Left ventricle myocardium inferior (tissue), 1 donor: ENCODE measurements at regions not wholly inside any gene's neighbourhood (a gene's known extent, or its start where the extent isn't known, plus 50 kb on each side); places are given as distances from the start of the nearest gene placed in this dataset.

Source experiments
- DNase-seq: peaks from one replicate; pipeline ENCODE4 v3.0.0-alpha.2; 2020
- H3K27ac ChIP-seq: fragments of 200-600 bp; replicated peaks from 2 replicates; pipeline ENCODE4 v1.8.0; 2021
- H3K27me3 ChIP-seq: fragments of 200-600 bp; 2 replicates; pipeline ENCODE4 v1.8.0; 2021; ENCODE audit warnings: low read depth
- H3K36me3 ChIP-seq: fragments of 200-600 bp; 2 replicates; pipeline ENCODE4 v1.8.0; 2021
- H3K4me1 ChIP-seq: fragments of 200-600 bp; 2 replicates; pipeline ENCODE4 v1.8.0; 2021
- H3K4me3 ChIP-seq: fragments of 200-600 bp; 2 replicates; pipeline ENCODE4 v1.8.0; 2021; ENCODE audit warnings: mild to moderate bottlenecking, moderate library complexity
- H3K9me3 ChIP-seq: fragments of 200-600 bp; replicated peaks from 2 replicates; pipeline ENCODE4 v1.8.0; 2021
- intact Hi-C: fragments of 100-400 bp; cut with micrococcal nuclease; formaldehyde crosslinking; loops from one replicate; pipeline ENCODE4 v1.11.0; 2022
- TF ChIP-seq, protein P1 (sequence below): fragments of 200-600 bp; IDR thresholded peaks from 2 replicates; pipeline ENCODE4 v1.8.0; 2021; ENCODE audit warnings: antibody characterized with exemption, mild to moderate bottlenecking, borderline replicate concordance
- donor health status: DM: no; HTN: yes; CAD: no; lungs with severe emphysema.

DNA sequence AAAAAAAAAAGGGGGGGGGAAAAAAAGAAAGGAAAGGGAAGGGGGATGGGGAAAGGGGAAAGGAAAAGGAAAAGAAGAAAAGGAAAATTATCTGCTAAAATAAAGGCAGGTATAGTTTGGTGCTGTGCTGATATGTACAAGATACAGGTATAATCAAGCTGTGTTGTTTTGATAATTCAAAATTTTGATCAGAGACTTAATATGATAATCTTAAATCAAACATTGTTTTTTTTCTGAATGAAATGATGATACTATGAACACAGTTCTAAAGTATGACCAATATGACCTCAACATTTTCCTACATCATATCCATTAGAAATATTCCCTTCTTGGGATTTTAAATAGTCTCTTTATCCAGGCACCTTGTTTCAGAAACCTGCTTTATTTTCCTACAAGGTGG lies 115.6 kb upstream of the TRPM3 start:
- no peak overlapping the region for H3K4me3 ChIP-seq
- DNase-seq: no peak
- no peaks in the 10 kb centered on the region for H3K36me3 ChIP-seq
- TF ChIP-seq, protein P1, sequence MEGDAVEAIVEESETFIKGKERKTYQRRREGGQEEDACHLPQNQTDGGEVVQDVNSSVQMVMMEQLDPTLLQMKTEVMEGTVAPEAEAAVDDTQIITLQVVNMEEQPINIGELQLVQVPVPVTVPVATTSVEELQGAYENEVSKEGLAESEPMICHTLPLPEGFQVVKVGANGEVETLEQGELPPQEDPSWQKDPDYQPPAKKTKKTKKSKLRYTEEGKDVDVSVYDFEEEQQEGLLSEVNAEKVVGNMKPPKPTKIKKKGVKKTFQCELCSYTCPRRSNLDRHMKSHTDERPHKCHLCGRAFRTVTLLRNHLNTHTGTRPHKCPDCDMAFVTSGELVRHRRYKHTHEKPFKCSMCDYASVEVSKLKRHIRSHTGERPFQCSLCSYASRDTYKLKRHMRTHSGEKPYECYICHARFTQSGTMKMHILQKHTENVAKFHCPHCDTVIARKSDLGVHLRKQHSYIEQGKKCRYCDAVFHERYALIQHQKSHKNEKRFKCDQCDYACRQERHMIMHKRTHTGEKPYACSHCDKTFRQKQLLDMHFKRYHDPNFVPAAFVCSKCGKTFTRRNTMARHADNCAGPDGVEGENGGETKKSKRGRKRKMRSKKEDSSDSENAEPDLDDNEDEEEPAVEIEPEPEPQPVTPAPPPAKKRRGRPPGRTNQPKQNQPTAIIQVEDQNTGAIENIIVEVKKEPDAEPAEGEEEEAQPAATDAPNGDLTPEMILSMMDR: no peak
- intact Hi-C loops: no loop called here
- H3K27ac ChIP-seq: no peak overlapping the region
- H3K4me1 ChIP-seq: no peaks in the 10 kb centered on the region
- H3K9me3 ChIP-seq: no peaks in the 10 kb centered on the region
- no peaks in the 10 kb centered on the region for H3K27me3 ChIP-seq

DNA sequence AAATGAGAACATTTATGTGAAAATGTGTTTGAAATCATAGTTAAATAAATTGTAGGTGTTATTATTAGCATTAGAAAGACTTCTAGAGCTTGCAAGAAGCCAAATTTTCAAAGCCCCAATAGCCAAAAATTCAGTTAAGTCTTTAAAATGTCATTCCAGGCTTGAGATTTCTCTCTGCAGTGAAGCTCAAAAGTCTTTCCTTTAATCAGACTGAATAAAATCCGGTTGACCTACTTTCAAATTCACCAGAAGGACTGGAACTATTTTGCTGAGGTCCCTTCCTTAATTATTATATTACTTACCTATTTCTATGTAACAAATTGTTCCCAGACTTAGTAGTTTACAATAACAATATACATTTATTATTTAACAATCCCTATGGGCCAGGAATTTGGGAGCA lies 112.2 kb upstream of the TRPM3 start:
- H3K27me3 ChIP-seq: no peaks in the 10 kb centered on the region
- H3K9me3 ChIP-seq: no peaks in the 10 kb centered on the region
- no peak for DNase-seq
- TF ChIP-seq, protein P1: no peak
- intact Hi-C loops: no loop called here
- H3K27ac ChIP-seq: no peak overlapping the region
- no peak overlapping the region for H3K4me3 ChIP-seq
- H3K36me3 ChIP-seq: no peaks in the 10 kb centered on the region
- no peaks in the 10 kb centered on the region for H3K4me1 ChIP-seq

DNA sequence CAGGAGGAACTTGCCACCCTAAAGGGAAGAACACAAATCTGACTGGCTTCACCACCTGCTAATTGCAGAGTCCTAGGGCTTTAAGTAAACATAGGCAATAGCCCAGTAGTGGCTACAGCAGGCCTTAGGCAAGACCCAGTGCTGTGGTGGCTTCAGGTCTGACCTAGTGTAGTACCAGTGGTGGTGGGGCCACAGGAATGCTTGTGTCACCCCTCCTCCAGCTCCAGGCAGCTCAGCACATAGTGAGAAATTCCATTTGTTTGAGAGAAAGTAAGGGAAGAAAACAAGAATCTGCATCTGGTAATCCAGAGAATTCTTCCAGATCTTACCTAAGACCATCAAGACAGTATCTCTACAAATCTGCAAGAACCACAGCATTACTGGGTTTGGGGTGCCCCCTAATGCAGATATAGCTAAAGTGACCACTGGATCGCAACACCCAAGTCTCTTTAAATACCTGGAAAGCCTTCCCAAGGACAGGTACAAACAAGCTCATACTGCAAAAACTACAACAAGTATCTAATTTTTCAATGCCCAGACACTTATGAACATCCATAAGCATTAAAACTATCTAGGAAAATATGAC lies 102.6 kb upstream of the TRPM3 start:
- H3K4me3 ChIP-seq: no peak overlapping the region
- intact Hi-C loops: no loop called here
- TF ChIP-seq, protein P1: no peak
- no peak for DNase-seq
- no peaks in the 10 kb centered on the region for H3K36me3 ChIP-seq
- H3K9me3 ChIP-seq: no peaks in the 10 kb centered on the region
- no peaks in the 10 kb centered on the region for H3K27me3 ChIP-seq
- H3K4me1 ChIP-seq: no peaks in the 10 kb centered on the region
- H3K27ac ChIP-seq: no peak overlapping the region

DNA sequence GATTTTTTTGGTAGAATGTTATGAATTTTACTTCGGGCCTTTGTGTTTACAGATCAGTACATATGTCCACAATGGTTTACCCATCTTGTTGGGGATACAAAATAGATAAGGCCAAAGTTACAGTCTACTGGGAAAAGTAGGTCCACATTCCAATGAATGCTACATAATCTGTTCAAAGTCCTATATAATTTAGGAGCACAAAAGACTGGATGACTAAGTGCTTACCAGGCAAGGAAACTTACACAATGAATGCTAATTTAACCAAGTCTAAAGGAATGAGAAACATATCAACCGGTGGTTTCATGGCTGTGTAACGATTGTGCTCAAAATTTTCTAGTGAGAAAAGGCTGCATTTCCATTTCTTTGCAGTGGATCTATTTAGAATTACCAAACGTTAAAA lies 97.4 kb upstream of the TRPM3 start:
- TF ChIP-seq, protein P1: no peak
- intact Hi-C loops: no loop called here
- H3K27ac ChIP-seq: no peak overlapping the region
- no peaks in the 10 kb centered on the region for H3K27me3 ChIP-seq
- no peak for DNase-seq
- H3K9me3 ChIP-seq: peaks cover 14% of the 10 kb centered on the region
- H3K36me3 ChIP-seq: no peaks in the 10 kb centered on the region
- H3K4me3 ChIP-seq: no peak overlapping the region
- no peaks in the 10 kb centered on the region for H3K4me1 ChIP-seq

DNA sequence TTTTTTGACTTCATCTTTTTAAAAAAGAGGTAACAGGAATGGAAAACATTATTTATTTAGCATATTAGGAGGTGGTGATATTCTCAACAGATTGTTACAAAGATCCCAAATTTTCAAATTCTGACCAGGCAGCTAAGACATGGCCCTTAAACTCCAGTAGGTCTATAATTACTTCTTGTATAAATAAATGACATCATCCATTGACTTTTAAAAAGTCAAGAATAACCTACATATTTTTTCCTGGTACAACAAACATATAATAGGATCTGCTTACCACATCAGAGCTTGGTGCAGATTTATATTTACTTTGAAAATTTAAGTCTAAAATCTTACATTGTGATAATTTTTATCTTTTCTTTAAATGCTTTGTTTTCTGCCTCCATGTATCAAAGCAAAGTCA lies 92.2 kb upstream of the TRPM3 start:
- TF ChIP-seq, protein P1: no peak
- no peaks in the 10 kb centered on the region for H3K36me3 ChIP-seq
- H3K27me3 ChIP-seq: no peaks in the 10 kb centered on the region
- no peaks in the 10 kb centered on the region for H3K4me1 ChIP-seq
- no peak for DNase-seq
- no peak overlapping the region for H3K4me3 ChIP-seq
- intact Hi-C loops: no loop called here
- no peak overlapping the region for H3K27ac ChIP-seq
- peaks cover 30% of the 10 kb centered on the region for H3K9me3 ChIP-seq
